GM18951 (cell line): ENCODE measurements at regions not wholly inside any gene's neighbourhood (a gene's known extent, or its start where the extent isn't known, plus 50 kb on each side); places are given as distances from the start of the nearest gene placed in this dataset.

Experiments used
- POLR2A ChIP-seq: IDR thresholded peaks from 4 replicates; pipeline ENCODE4 v1.6.1; 2011; ENCODE audit warnings: mild to moderate bottlenecking; ENCODE audit not compliant: insufficient read length, insufficient read depth; ENCODE audit errors: extremely low read depth
- in situ Hi-C: fragments of 300-500 bp; cut with MboI; formaldehyde crosslinking; loops from one replicate; pipeline ENCODE4 v1.12.0; 2022; ENCODE audit warnings: low sequenced_read_pairs, mixed read lengths, inconsistent platforms; ENCODE audit not compliant: unreplicated experiment

DNA sequence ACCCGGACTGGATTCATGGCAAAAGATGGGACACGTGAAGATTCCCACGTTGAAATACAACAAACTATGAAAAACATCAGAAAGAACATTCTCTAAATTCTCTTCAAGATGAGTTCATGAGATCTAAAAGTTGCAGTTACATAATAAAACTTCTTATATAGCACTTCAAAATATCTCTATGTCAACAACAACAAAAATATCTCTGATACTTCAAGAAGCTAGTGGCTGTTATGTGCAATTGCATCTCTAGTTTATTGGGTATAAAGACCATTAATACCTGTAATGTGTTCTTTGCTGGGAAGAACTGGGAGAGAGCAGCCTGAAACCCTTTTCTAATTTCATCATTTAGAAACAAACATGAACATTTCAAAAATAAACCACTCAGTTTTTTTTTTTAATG, 69.2 kb upstream of the RGS6 start:
- in situ Hi-C loops: no loop called here
- no peak for TF ChIP-seq POLR2A

DNA sequence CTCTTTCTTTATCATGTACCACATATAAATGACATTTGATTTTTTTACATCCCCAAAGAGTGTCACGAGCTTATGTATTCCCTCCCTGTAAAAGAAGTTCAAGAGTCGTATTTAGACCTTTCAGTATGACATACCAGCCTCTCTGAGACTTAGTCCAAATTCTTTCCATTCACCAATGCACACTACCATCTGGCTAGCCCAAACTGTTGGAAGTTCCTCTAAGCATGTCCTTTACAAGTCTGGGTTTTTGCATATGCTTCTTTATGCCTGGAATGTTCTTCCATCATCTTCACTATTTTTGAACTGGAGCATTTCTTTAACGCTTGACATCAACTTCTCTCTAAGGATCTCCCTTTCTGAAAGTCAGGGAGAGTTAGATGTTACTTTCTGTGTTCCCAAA, 68.5 kb upstream of the RGS6 start:
- no peak for TF ChIP-seq POLR2A
- in situ Hi-C loops: no loop called here
